ENCODE measurements at regions not wholly inside any gene's neighbourhood (a gene's known extent, or its start where the extent isn't known, plus 50 kb on each side); places are given as distances from the start of the nearest gene placed in this dataset.
"Not testable (repeated sequence)": the region's sequence is repeated elsewhere in the genome, so short reads cannot be mapped to it uniquely, and the experiment has no call there.

DNA sequence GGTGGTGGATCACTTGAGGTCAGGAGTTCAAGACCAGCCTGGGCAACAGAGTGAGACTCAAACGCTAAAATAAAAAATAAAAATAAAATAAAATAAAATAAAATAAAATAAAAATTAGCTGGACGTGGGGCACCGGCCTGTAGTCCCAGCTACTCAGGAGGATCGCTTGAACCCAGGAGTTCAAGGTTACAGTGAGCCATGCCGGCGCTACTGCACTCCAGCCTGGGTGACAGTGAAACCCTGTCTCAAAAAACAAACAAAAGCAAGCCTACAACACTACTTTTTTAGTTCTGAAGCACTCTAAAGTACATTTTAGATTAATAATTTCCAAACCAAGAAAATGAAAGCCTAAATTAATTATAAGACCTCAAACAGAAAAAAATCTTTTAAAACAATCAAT, 56.2 kb upstream of the ZSCAN2 start:
- DNase-seq (ENCODE audit: low spot score); H3K27ac ChIP-seq; POLR2A ChIA-PET (ENCODE audit: low non-redundant PET); CTCF ChIA-PET: not testable (repeated sequence)

DNA sequence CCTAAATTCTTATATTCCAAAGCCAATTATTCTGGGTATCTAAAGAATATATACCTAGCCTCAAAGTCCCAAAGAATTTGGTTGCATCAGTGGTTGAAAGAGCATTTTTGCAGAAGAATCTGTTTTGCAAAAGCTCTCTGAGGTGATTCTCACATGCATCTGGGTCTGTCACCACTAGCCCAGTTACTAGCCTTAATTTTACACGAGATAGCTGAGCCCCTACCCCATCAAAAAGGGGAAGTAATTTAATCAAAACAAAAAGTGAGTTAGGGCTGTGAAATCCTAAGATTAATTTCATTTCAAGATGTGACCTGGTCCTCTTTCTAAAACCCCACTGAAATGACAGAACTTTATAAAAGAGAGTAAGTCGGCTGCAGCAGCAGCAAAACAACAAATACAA, 53.7 kb upstream of the ZSCAN2 start:
- POLR2A ChIA-PET (ENCODE audit: low non-redundant PET); H3K27ac ChIP-seq; DNase-seq (ENCODE audit: low spot score); CTCF ChIA-PET: not testable (repeated sequence)

DNA sequence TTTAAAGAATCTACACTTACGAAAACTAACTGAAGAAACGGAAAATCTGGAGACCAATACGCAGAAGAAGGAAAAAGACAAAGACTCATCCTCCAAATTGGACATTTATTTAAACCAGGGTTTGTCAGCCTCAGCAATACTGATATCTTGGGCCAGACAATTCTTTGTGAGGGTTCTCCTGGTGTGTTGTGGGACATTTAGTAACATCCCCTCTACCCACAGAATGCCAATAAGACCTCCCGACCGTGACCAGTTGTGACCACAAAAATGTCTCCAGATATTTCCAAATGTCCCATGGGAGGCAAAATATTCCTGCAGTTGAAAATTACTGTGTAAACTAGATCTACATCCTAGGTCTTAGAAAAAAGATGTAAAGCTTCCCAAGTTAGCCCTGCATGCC, 50.3 kb upstream of the ZSCAN2 start:
- CTCF ChIA-PET; H3K27ac ChIP-seq; DNase-seq (ENCODE audit: low spot score); POLR2A ChIA-PET (ENCODE audit: low non-redundant PET): not testable (repeated sequence)

Measured in RWPE1 (cell line).